H1 (cell line): ENCODE measurements at regions not wholly inside any gene's neighbourhood (a gene's known extent, or its start where the extent isn't known, plus 50 kb on each side); places are given as distances from the start of the nearest gene placed in this dataset.

Source experiments
- RFX5 ChIP-seq: IDR thresholded peaks from 2 replicates; pipeline ENCODE4 v1.6.1; 2011; ENCODE audit warnings: low read depth, low read length, improper control_type of control experiment, borderline replicate concordance
- SP1 ChIP-seq: IDR thresholded peaks from 2 replicates; pipeline ENCODE4 v1.6.1; 2011; ENCODE audit warnings: low read depth, low read length
- SP2 ChIP-seq: IDR thresholded peaks from 2 replicates; pipeline ENCODE4 v1.6.1; 2012; ENCODE audit warnings: mild to moderate bottlenecking, low read length, inconsistent platforms
- TAF1 ChIP-seq: IDR thresholded peaks from 2 replicates; pipeline ENCODE4 v1.6.1; 2011; ENCODE audit warnings: mild to moderate bottlenecking, low read depth, low read length
- TF ChIP-seq, protein P1 (sequence below): fragments of 300-600 bp; sonication (generic); IDR thresholded peaks from 2 replicates; pipeline ENCODE4 v1.7.1; 2012; ENCODE audit warnings: low read length, moderate library complexity, mild to moderate bottlenecking, inconsistent platforms; ENCODE audit not compliant: insufficient replicate concordance

DNA sequence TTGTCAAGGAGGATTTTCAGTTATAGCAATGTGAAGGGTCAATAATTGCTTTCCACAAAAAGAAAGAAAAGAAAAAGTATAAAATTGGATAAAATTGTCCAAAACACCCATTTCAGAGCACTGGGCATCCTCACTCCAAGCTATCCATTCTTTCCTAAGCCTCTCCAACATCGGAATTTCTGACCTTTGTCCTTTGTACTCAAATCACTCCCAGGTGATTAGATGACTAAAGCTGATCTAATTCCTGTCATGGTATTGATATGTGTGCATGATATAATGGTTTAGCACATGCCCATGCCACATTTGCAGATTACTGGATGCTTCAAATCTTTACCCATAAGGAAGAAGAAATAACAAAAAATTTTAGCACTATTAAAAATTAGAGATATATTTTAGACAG is 152.3 kb downstream of the CENPC start (continued):
- TF ChIP-seq, protein P1, sequence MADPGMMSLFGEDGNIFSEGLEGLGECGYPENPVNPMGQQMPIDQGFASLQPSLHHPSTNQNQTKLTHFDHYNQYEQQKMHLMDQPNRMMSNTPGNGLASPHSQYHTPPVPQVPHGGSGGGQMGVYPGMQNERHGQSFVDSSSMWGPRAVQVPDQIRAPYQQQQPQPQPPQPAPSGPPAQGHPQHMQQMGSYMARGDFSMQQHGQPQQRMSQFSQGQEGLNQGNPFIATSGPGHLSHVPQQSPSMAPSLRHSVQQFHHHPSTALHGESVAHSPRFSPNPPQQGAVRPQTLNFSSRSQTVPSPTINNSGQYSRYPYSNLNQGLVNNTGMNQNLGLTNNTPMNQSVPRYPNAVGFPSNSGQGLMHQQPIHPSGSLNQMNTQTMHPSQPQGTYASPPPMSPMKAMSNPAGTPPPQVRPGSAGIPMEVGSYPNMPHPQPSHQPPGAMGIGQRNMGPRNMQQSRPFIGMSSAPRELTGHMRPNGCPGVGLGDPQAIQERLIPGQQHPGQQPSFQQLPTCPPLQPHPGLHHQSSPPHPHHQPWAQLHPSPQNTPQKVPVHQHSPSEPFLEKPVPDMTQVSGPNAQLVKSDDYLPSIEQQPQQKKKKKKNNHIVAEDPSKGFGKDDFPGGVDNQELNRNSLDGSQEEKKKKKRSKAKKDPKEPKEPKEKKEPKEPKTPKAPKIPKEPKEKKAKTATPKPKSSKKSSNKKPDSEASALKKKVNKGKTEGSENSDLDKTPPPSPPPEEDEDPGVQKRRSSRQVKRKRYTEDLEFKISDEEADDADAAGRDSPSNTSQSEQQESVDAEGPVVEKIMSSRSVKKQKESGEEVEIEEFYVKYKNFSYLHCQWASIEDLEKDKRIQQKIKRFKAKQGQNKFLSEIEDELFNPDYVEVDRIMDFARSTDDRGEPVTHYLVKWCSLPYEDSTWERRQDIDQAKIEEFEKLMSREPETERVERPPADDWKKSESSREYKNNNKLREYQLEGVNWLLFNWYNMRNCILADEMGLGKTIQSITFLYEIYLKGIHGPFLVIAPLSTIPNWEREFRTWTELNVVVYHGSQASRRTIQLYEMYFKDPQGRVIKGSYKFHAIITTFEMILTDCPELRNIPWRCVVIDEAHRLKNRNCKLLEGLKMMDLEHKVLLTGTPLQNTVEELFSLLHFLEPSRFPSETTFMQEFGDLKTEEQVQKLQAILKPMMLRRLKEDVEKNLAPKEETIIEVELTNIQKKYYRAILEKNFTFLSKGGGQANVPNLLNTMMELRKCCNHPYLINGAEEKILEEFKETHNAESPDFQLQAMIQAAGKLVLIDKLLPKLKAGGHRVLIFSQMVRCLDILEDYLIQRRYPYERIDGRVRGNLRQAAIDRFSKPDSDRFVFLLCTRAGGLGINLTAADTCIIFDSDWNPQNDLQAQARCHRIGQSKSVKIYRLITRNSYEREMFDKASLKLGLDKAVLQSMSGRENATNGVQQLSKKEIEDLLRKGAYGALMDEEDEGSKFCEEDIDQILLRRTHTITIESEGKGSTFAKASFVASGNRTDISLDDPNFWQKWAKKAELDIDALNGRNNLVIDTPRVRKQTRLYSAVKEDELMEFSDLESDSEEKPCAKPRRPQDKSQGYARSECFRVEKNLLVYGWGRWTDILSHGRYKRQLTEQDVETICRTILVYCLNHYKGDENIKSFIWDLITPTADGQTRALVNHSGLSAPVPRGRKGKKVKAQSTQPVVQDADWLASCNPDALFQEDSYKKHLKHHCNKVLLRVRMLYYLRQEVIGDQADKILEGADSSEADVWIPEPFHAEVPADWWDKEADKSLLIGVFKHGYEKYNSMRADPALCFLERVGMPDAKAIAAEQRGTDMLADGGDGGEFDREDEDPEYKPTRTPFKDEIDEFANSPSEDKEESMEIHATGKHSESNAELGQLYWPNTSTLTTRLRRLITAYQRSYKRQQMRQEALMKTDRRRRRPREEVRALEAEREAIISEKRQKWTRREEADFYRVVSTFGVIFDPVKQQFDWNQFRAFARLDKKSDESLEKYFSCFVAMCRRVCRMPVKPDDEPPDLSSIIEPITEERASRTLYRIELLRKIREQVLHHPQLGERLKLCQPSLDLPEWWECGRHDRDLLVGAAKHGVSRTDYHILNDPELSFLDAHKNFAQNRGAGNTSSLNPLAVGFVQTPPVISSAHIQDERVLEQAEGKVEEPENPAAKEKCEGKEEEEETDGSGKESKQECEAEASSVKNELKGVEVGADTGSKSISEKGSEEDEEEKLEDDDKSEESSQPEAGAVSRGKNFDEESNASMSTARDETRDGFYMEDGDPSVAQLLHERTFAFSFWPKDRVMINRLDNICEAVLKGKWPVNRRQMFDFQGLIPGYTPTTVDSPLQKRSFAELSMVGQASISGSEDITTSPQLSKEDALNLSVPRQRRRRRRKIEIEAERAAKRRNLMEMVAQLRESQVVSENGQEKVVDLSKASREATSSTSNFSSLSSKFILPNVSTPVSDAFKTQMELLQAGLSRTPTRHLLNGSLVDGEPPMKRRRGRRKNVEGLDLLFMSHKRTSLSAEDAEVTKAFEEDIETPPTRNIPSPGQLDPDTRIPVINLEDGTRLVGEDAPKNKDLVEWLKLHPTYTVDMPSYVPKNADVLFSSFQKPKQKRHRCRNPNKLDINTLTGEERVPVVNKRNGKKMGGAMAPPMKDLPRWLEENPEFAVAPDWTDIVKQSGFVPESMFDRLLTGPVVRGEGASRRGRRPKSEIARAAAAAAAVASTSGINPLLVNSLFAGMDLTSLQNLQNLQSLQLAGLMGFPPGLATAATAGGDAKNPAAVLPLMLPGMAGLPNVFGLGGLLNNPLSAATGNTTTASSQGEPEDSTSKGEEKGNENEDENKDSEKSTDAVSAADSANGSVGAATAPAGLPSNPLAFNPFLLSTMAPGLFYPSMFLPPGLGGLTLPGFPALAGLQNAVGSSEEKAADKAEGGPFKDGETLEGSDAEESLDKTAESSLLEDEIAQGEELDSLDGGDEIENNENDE: no peak
- no peak for TF ChIP-seq SP2
- TF ChIP-seq RFX5: no peak
- TF ChIP-seq SP1: no peak
- TF ChIP-seq TAF1: no peak
